ENCODE measurements at regions not wholly inside any gene's neighbourhood (a gene's known extent, or its start where the extent isn't known, plus 50 kb on each side); places are given as distances from the start of the nearest gene placed in this dataset.

GRCh38 chr4:138300616-138301015, 58.5 kb upstream of the SLC7A11 start:
- ChIA-PET CTCF (no interaction called here), POLR2A (no interaction called here)
- Mint-ChIP-seq H3K27me3 (ENCODE audit: insufficient read depth, unreplicated experiment) (no peaks in the 10 kb centered on the region), H3K4me3 (ENCODE audit: unreplicated experiment) (no peak overlapping the region), H3K9me3 (ENCODE audit: unreplicated experiment) (no peaks in the 10 kb centered on the region), H3K4me1 (ENCODE audit: insufficient read depth, unreplicated experiment) (no peaks in the 10 kb centered on the region), H3K36me3 (ENCODE audit: insufficient read depth, unreplicated experiment) (no peaks in the 10 kb centered on the region), H3K27ac (ENCODE audit: low read depth, unreplicated experiment) (no peak overlapping the region)
- TF ChIP-seq, protein P1, sequence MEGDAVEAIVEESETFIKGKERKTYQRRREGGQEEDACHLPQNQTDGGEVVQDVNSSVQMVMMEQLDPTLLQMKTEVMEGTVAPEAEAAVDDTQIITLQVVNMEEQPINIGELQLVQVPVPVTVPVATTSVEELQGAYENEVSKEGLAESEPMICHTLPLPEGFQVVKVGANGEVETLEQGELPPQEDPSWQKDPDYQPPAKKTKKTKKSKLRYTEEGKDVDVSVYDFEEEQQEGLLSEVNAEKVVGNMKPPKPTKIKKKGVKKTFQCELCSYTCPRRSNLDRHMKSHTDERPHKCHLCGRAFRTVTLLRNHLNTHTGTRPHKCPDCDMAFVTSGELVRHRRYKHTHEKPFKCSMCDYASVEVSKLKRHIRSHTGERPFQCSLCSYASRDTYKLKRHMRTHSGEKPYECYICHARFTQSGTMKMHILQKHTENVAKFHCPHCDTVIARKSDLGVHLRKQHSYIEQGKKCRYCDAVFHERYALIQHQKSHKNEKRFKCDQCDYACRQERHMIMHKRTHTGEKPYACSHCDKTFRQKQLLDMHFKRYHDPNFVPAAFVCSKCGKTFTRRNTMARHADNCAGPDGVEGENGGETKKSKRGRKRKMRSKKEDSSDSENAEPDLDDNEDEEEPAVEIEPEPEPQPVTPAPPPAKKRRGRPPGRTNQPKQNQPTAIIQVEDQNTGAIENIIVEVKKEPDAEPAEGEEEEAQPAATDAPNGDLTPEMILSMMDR (IDR thresholded peaks at IDR 0.05; ENCODE audit: unreplicated experiment) = no peak
- DNase-seq (ENCODE audit: unreplicated experiment) = no peak
- intact Hi-C loops (cut with micrococcal nuclease) = no loop called here
- no TSS peak for BruUV-seq (replicated peaks)

GRCh38 chr4:138299881-138300280, 57.7 kb upstream of the SLC7A11 start:
- no peaks in the 10 kb centered on the region for H3K27me3 Mint-ChIP-seq (ENCODE audit: insufficient read depth, unreplicated experiment)
- H3K36me3 Mint-ChIP-seq (ENCODE audit: insufficient read depth, unreplicated experiment) = no peaks in the 10 kb centered on the region
- H3K4me3 Mint-ChIP-seq (ENCODE audit: unreplicated experiment) = no peak overlapping the region
- BruUV-seq (replicated peaks) = no TSS peak
- no peak for DNase-seq (ENCODE audit: unreplicated experiment)
- H3K9me3 Mint-ChIP-seq (ENCODE audit: unreplicated experiment) = no peaks in the 10 kb centered on the region
- TF ChIP-seq, protein P1 (IDR thresholded peaks at IDR 0.05; ENCODE audit: unreplicated experiment) = no peak
- CTCF ChIA-PET = interaction anchor here (0.9 kb wide), 1 partner anchor 27 kb away, joined by 3 read pairs; no protein-coding TSS in a partner anchor
- H3K4me1 Mint-ChIP-seq (ENCODE audit: insufficient read depth, unreplicated experiment) = no peaks in the 10 kb centered on the region
- no peak overlapping the region for H3K27ac Mint-ChIP-seq (ENCODE audit: low read depth, unreplicated experiment)
- POLR2A ChIA-PET = interaction anchor here (0.8 kb wide), 1 partner anchor 9 kb away, joined by 4 read pairs; no protein-coding TSS in a partner anchor
- intact Hi-C loops (cut with micrococcal nuclease) = no loop called here

DNA sequence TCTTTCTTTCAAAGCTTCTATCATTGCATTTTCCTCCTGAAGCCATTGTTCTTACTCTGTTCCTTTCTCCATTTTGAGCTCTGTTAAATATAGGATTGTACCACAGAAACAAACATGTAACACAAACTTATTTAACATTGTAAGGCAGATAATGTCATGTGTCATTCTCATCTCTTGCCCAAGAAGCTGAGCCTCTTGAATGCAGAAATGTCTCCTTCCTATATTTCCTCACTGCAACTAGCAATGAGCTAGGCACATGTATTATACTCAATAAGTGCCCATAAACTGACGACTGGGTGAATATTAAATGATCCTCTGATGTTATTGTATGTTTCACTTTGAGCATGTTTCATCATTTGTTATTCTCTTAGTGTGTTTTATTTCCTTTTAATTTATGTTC, 56.7 kb upstream of the SLC7A11 start:
- H3K9me3 Mint-ChIP-seq (ENCODE audit: unreplicated experiment) = no peaks in the 10 kb centered on the region
- H3K4me1 Mint-ChIP-seq (ENCODE audit: insufficient read depth, unreplicated experiment) = no peaks in the 10 kb centered on the region
- no peak overlapping the region for H3K27ac Mint-ChIP-seq (ENCODE audit: low read depth, unreplicated experiment)
- H3K27me3 Mint-ChIP-seq (ENCODE audit: insufficient read depth, unreplicated experiment) = no peaks in the 10 kb centered on the region
- TF ChIP-seq, protein P1 (IDR thresholded peaks at IDR 0.05; ENCODE audit: unreplicated experiment) = no peak
- BruUV-seq (replicated peaks) = no TSS peak
- POLR2A ChIA-PET = interaction anchor here (0.6 to 0.8 kb wide), 2 partner anchors 23 to 51 kb away, joined by 3 read pairs; no protein-coding TSS in a partner anchor
- H3K36me3 Mint-ChIP-seq (ENCODE audit: insufficient read depth, unreplicated experiment) = no peaks in the 10 kb centered on the region
- no peak overlapping the region for H3K4me3 Mint-ChIP-seq (ENCODE audit: unreplicated experiment)
- CTCF ChIA-PET = no interaction called here
- intact Hi-C loops (cut with micrococcal nuclease) = no loop called here
- no peak for DNase-seq (ENCODE audit: unreplicated experiment)

GRCh38 chr4:138298431-138298830, 56.3 kb upstream of the SLC7A11 start:
- no peak for DNase-seq (ENCODE audit: unreplicated experiment)
- Mint-ChIP-seq H3K27ac (ENCODE audit: low read depth, unreplicated experiment) (no peak overlapping the region), H3K36me3 (ENCODE audit: insufficient read depth, unreplicated experiment) (no peaks in the 10 kb centered on the region), H3K4me3 (ENCODE audit: unreplicated experiment) (no peak overlapping the region), H3K4me1 (ENCODE audit: insufficient read depth, unreplicated experiment) (no peaks in the 10 kb centered on the region), H3K27me3 (ENCODE audit: insufficient read depth, unreplicated experiment) (no peaks in the 10 kb centered on the region), H3K9me3 (ENCODE audit: unreplicated experiment) (no peaks in the 10 kb centered on the region)
- intact Hi-C loops (cut with micrococcal nuclease) = no loop called here
- TF ChIP-seq, protein P1 (IDR thresholded peaks at IDR 0.05; ENCODE audit: unreplicated experiment) = no peak
- BruUV-seq (replicated peaks) = no TSS peak
- ChIA-PET POLR2A (interaction anchor here (0.6 to 1.6 kb wide), 3 partner anchors 23 to 57 kb away, joined by 3 read pairs; no protein-coding TSS in a partner anchor), CTCF (no interaction called here)

Measured in MCF 10A (cell line).